ENCODE measurements at regions not wholly inside any gene's neighbourhood (a gene's known extent, or its start where the extent isn't known, plus 50 kb on each side); places are given as distances from the start of the nearest gene placed in this dataset.

DNA sequence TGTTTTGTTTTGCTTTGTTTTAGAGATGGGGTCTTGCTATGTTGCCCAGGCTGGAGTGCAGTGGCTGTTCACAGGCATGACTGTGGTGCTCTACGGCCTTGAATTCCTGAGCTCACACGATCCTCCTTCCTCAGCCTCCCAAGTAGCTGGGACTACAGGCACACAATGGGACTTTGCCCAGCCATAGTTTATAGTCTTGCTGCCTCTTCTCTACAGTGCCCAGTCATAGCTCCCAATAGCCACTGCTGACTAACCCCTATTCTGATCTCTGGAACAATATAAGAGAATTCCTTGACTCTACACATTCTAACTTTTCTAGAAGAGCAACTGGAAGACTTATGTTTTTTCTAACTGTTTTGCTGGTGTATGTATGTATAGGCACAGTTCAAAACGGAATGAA lies 319.2 kb downstream of the PCDH7 start:
- no peaks in the 10 kb centered on the region for H3K36me3 ChIP-seq (ENCODE audit: control insufficient read depth, insufficient read depth, low read length)
- no peak overlapping the region for H3K9ac ChIP-seq (ENCODE audit: low read length)
- no peaks in the 10 kb centered on the region for H3K27me3 ChIP-seq (ENCODE audit: control insufficient read depth, insufficient read depth, low read length)
- H3K27ac ChIP-seq (ENCODE audit: low read depth, low read length), result no peak overlapping the region
- no peaks in the 10 kb centered on the region for H3K9me3 ChIP-seq (ENCODE audit: control insufficient read depth, insufficient read depth, low read depth, low read length)
- H3K4me3 ChIP-seq (ENCODE audit: low read depth, low read length), result no peak overlapping the region
- H3K4me1 ChIP-seq (ENCODE audit: control insufficient read depth, insufficient read depth, low read length), result peaks cover 36% of the 10 kb centered on the region

DNA sequence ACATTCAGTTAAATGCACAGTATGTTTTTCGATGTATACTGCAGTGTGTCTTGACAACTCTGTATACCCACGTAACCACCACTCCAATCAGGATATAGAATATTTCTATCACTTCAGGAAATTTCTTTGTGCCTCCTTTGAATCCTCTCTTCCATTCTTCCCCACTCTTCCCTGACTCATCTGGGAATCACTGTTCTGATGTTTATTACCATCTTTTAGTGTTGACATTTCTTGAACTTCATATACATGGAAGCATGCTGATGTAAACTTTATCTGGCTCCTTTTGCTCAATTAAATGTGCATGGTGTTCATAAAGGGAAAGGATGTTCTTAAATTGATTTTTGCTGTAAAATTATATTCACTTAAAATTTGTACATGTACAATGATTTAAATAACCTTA lies 319.9 kb downstream of the PCDH7 start:
- Histone ChIP-seq H3K9me3 (ENCODE audit: control insufficient read depth, insufficient read depth, low read depth, low read length) (no peaks in the 10 kb centered on the region), H3K4me3 (ENCODE audit: low read depth, low read length) (no peak overlapping the region), H3K36me3 (ENCODE audit: control insufficient read depth, insufficient read depth, low read length) (no peaks in the 10 kb centered on the region), H3K4me1 (ENCODE audit: control insufficient read depth, insufficient read depth, low read length) (peaks cover 32% of the 10 kb centered on the region), H3K9ac (ENCODE audit: low read length) (no peak overlapping the region), H3K27ac (ENCODE audit: low read depth, low read length) (no peak overlapping the region), H3K27me3 (ENCODE audit: control insufficient read depth, insufficient read depth, low read length) (no peaks in the 10 kb centered on the region)

DNA sequence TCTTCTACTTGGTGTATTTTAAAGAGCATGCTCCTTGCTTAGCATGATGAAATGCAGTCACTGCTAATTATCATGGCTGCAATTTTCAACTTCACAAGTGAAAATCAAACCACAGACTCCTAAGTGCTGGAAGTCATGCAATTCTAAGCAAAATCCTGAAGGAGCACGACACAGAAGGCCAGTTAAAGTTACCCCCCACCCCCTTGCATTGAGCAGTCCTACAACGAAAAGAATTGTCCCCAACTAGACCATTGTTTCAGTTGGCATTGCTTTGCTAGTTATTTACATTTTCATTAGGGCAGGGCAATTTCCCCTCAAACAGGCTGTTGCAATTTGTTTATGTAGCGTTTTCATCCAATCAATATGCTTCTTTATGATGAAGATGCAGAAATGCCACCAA lies 321.2 kb downstream of the PCDH7 start:
- Histone ChIP-seq H3K4me3 (ENCODE audit: low read depth, low read length) (no peak overlapping the region), H3K4me1 (ENCODE audit: control insufficient read depth, insufficient read depth, low read length) (peaks cover 34% of the 10 kb centered on the region), H3K9me3 (ENCODE audit: control insufficient read depth, insufficient read depth, low read depth, low read length) (no peaks in the 10 kb centered on the region), H3K36me3 (ENCODE audit: control insufficient read depth, insufficient read depth, low read length) (no peaks in the 10 kb centered on the region), H3K27me3 (ENCODE audit: control insufficient read depth, insufficient read depth, low read length) (no peaks in the 10 kb centered on the region), H3K27ac (ENCODE audit: low read depth, low read length) (no peak overlapping the region), H3K9ac (ENCODE audit: low read length) (no peak overlapping the region)

DNA sequence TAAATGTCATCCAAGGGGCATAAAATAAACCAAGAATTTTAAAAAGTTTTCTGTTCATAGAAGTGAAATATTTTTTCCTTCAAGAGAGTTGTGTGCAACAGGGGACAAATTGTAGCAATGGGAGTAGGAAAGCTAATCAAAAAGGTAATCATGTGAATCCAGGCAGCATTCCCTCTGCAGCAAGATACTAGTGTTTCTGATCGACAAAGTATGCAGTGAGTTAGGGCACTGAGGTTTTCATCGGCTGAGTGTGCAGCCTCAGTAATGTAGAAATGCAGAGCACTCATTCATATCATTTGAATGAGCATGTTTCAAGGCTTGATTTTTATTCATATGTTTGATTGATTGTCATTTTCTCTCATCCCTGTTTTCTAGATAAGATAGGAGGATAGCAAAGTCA lies 321.7 kb downstream of the PCDH7 start:
- Histone ChIP-seq H3K4me3 (ENCODE audit: low read depth, low read length) (no peak overlapping the region), H3K36me3 (ENCODE audit: control insufficient read depth, insufficient read depth, low read length) (no peaks in the 10 kb centered on the region), H3K4me1 (ENCODE audit: control insufficient read depth, insufficient read depth, low read length) (peaks cover 34% of the 10 kb centered on the region), H3K9ac (ENCODE audit: low read length) (no peak overlapping the region), H3K9me3 (ENCODE audit: control insufficient read depth, insufficient read depth, low read depth, low read length) (no peaks in the 10 kb centered on the region), H3K27me3 (ENCODE audit: control insufficient read depth, insufficient read depth, low read length) (no peaks in the 10 kb centered on the region), H3K27ac (ENCODE audit: low read depth, low read length) (no peak overlapping the region)

DNA sequence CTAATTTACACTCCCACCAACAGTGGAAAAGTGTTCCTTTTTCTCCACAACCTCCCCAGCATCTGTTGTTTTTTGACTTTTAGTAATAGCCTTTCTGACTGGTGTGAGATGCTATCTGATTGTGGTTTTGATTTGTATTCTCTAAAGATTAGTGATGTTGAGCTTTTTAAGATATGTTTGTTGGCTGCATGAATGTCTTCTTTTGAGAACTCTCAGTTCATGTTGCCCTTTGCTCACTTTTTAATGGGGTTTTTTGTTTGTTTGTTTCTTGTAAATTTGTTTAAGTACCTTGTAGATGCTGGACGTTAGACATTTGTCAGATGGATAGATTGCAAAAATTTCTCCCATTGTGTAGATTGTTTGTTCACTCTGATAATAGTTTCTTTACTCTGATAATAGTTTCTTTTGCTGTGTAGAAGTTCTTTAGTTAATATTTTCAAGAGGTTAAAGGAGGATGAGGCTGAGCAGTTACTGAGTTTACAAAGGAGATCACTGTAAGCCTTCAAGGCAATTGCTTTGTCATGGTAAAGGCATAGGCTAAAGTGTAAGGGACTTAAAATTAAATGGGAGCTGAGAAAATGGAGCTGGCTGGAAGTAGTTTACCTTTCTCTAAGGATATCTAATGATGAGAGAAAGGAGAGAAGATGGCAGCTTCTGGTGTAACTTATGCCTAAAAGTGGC lies 323.4 kb downstream of the PCDH7 start:
- Histone ChIP-seq H3K9me3 (ENCODE audit: control insufficient read depth, insufficient read depth, low read depth, low read length) (no peaks in the 10 kb centered on the region), H3K36me3 (ENCODE audit: control insufficient read depth, insufficient read depth, low read length) (no peaks in the 10 kb centered on the region), H3K4me3 (ENCODE audit: low read depth, low read length) (no peak overlapping the region), H3K27ac (ENCODE audit: low read depth, low read length) (no peak overlapping the region; the same call in 1 of the 2 replicates), H3K4me1 (ENCODE audit: control insufficient read depth, insufficient read depth, low read length) (peaks cover 34% of the 10 kb centered on the region), H3K27me3 (ENCODE audit: control insufficient read depth, insufficient read depth, low read length) (no peaks in the 10 kb centered on the region), H3K9ac (ENCODE audit: low read length) (no peak overlapping the region)

DNA sequence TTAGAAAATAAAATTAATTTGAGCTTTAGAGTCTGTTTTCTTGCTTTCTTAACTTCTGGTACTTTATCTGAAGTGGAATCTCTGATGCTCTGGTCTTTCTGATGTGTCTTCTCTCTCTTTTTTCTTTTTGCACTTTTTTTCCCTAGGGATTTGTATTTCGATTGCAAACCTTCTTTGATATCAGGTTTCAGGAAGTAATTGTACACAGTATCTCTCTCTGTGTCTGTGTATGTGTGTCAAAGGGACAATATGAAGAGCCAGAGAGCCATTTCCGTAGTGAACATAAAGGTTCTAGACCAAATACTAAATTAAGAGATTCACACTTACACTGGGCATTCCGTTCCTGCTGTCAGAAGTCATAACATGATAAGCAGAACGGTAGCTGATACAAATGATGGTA lies 325.0 kb downstream of the PCDH7 start:
- H3K27me3 ChIP-seq (ENCODE audit: control insufficient read depth, insufficient read depth, low read length), result no peaks in the 10 kb centered on the region
- peaks cover 34% of the 10 kb centered on the region for H3K4me1 ChIP-seq (ENCODE audit: control insufficient read depth, insufficient read depth, low read length)
- no peak overlapping the region for H3K9ac ChIP-seq (ENCODE audit: low read length)
- no peaks in the 10 kb centered on the region for H3K36me3 ChIP-seq (ENCODE audit: control insufficient read depth, insufficient read depth, low read length)
- no peak overlapping the region for H3K27ac ChIP-seq (ENCODE audit: low read depth, low read length)
- H3K9me3 ChIP-seq (ENCODE audit: control insufficient read depth, insufficient read depth, low read depth, low read length), result no peaks in the 10 kb centered on the region
- H3K4me3 ChIP-seq (ENCODE audit: low read depth, low read length), result no peak overlapping the region

DNA sequence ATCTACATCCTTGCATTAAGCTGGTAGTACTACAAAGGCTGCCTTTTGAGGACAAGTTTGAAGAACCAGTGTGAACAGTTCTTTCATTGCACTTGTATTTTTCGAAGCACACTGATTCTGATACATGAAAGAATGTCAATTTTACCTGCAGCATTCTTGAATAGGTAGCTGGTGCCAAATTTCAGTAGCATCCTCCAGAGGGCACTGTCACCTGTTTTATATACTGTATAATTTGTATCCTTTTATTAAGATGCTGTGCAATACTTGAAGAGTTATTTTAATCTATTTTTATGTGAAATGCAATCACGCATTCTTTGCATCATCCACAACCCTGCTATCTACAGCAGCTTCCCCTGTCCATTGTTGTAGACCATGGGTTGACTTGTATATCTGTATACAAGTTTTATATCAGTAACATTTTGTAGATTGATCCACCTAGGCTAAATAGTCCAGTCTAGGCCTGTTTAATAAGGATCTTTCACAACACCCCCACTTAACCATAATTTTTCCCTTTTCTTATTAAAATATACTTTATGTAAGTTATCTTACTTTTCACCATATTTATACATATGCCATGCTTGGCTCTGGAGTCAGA lies 325.7 kb downstream of the PCDH7 start:
- no peak overlapping the region for H3K27ac ChIP-seq (ENCODE audit: low read depth, low read length)
- H3K27me3 ChIP-seq (ENCODE audit: control insufficient read depth, insufficient read depth, low read length), result no peaks in the 10 kb centered on the region
- H3K4me3 ChIP-seq (ENCODE audit: low read depth, low read length), result no peak overlapping the region
- H3K9ac ChIP-seq (ENCODE audit: low read length), result no peak overlapping the region
- H3K36me3 ChIP-seq (ENCODE audit: control insufficient read depth, insufficient read depth, low read length), result no peaks in the 10 kb centered on the region
- no peaks in the 10 kb centered on the region for H3K9me3 ChIP-seq (ENCODE audit: control insufficient read depth, insufficient read depth, low read depth, low read length)
- H3K4me1 ChIP-seq (ENCODE audit: control insufficient read depth, insufficient read depth, low read length), result peaks cover 34% of the 10 kb centered on the region

DNA sequence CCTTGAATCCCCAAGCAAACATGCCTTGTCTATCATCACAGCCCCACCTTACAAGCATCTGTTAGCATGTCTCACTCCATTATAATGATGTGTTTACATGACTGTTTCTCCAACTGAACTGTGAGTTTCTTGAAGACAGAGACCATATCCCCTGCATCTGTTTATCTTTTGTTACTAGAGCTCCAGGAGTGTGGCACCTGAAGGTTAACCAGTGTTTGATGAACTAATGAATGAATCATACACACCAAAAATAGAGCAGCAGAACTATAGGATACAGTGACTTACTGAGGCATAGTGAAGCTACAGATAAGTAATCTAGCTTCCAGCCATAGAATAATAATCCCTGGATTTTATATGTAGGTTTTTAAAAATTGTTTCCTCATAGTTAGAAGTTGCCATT lies 331.0 kb downstream of the PCDH7 start:
- Histone ChIP-seq H3K27ac (ENCODE audit: low read depth, low read length) (no peak overlapping the region), H3K9ac (ENCODE audit: low read length) (no peak overlapping the region), H3K4me1 (ENCODE audit: control insufficient read depth, insufficient read depth, low read length) (no peaks in the 10 kb centered on the region), H3K9me3 (ENCODE audit: control insufficient read depth, insufficient read depth, low read depth, low read length) (no peaks in the 10 kb centered on the region), H3K27me3 (ENCODE audit: control insufficient read depth, insufficient read depth, low read length) (no peaks in the 10 kb centered on the region), H3K36me3 (ENCODE audit: control insufficient read depth, insufficient read depth, low read length) (no peaks in the 10 kb centered on the region), H3K4me3 (ENCODE audit: low read depth, low read length) (no peak overlapping the region)

DNA sequence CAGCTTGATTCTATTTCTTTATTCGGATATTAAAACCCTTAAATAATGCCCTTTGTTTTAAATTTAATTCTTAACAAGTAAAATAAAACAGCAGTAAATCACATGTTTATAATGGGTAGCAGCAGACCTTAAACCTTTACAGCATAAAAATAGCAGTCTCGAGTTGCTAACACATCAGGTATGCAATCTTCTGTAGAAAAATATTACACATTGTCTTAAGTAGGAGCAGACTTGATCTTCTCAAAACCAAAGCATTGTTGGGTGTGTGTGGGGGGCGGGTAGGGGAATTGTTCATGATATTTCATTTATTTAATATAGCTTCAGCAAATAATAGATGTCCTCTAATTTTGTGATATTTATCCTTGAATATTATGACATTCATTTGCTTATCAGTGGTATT lies 331.4 kb downstream of the PCDH7 start:
- no peaks in the 10 kb centered on the region for H3K36me3 ChIP-seq (ENCODE audit: control insufficient read depth, insufficient read depth, low read length)
- no peak overlapping the region for H3K9ac ChIP-seq (ENCODE audit: low read length)
- no peaks in the 10 kb centered on the region for H3K4me1 ChIP-seq (ENCODE audit: control insufficient read depth, insufficient read depth, low read length)
- no peaks in the 10 kb centered on the region for H3K27me3 ChIP-seq (ENCODE audit: control insufficient read depth, insufficient read depth, low read length)
- no peaks in the 10 kb centered on the region for H3K9me3 ChIP-seq (ENCODE audit: control insufficient read depth, insufficient read depth, low read depth, low read length)
- H3K4me3 ChIP-seq (ENCODE audit: low read depth, low read length), result no peak overlapping the region
- H3K27ac ChIP-seq (ENCODE audit: low read depth, low read length), result no peak overlapping the region

DNA sequence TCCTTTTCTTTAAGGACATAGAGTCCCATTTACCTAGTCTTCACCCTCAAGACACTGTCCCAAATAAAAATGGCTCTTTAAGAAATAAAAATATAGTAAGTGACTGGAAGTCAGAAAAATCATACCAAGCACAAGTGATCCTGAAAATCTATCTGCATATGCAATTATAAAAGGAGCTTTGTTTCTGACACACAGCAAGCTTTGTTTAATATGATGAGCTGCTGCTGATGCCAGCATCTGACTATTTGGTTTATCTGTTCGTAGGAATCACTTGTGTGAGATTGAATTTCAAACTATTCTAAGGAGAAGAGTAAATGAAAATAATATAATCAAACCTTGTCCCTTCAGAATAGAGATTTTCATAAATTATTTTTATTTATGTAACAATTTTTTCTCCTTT lies 332.4 kb downstream of the PCDH7 start:
- Histone ChIP-seq H3K4me3 (ENCODE audit: low read depth, low read length) (no peak overlapping the region), H3K27ac (ENCODE audit: low read depth, low read length) (no peak overlapping the region), H3K36me3 (ENCODE audit: control insufficient read depth, insufficient read depth, low read length) (no peaks in the 10 kb centered on the region), H3K4me1 (ENCODE audit: control insufficient read depth, insufficient read depth, low read length) (no peaks in the 10 kb centered on the region), H3K9me3 (ENCODE audit: control insufficient read depth, insufficient read depth, low read depth, low read length) (no peaks in the 10 kb centered on the region), H3K27me3 (ENCODE audit: control insufficient read depth, insufficient read depth, low read length) (no peaks in the 10 kb centered on the region), H3K9ac (ENCODE audit: low read length) (no peak overlapping the region)

DNA sequence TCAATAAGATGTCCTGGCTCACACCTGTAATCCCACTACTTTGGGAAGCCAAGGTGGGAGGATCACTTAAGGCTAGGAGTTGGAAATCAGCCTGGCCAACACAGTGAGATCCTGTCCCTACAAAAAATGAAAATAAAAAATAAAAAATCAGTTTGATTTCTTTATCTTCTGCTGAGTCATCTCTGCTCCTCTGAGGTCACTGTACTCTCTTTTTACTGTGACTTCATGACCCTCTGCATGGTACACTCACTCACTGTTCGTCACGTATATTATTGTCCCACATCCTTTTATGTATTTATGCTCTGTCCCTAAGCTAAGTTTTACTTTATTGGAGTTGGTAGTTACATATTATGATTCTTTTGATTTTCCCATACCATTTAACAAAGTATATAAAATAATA lies 333.3 kb downstream of the PCDH7 start:
- Histone ChIP-seq H3K27me3 (ENCODE audit: control insufficient read depth, insufficient read depth, low read length) (no peaks in the 10 kb centered on the region), H3K27ac (ENCODE audit: low read depth, low read length) (no peak overlapping the region), H3K4me1 (ENCODE audit: control insufficient read depth, insufficient read depth, low read length) (no peaks in the 10 kb centered on the region), H3K9ac (ENCODE audit: low read length) (no peak overlapping the region), H3K9me3 (ENCODE audit: control insufficient read depth, insufficient read depth, low read depth, low read length) (no peaks in the 10 kb centered on the region), H3K36me3 (ENCODE audit: control insufficient read depth, insufficient read depth, low read length) (no peaks in the 10 kb centered on the region), H3K4me3 (ENCODE audit: low read depth, low read length) (no peak overlapping the region)
